ENCODE measurements at regions not wholly inside any gene's neighbourhood (a gene's known extent, or its start where the extent isn't known, plus 50 kb on each side); places are given as distances from the start of the nearest gene placed in this dataset.

GRCh38 chr10:35739998-35740397 lies 97.9 kb upstream of the FZD8 start:
- no peak for DNase-seq (ENCODE audit: low read depth, low spot score)
- in situ Hi-C loops (cut with HindIII; ENCODE audit: low pct_unique_long_range_greater_than_20kb, low sequenced_read_pairs) = no loop called here

DNA sequence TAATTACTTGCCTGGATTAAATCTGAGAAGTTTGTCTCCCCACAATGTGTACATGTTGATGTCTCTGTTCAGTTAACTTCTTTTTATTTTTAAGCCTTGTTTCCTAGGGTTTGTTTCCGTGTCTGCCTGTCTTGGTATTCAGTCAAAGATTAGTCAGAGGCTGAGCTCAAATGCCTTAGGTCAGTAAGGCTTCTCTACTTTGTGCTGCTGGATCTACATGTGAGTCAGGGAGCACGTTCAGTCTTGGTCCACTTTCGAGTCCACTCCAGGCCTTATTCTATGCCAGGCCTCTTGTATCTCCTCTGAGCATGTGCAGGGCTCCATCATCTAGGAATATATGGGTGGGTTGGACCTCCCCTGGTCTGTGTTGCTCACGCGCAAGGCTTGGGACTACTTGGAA lies 93.3 kb upstream of the FZD8 start:
- no peak for DNase-seq (ENCODE audit: low read depth, low spot score)
- in situ Hi-C loops (cut with HindIII; ENCODE audit: low pct_unique_long_range_greater_than_20kb, low sequenced_read_pairs) = no loop called here

- in situ Hi-C loops (cut with HindIII; ENCODE audit: low pct_unique_long_range_greater_than_20kb, low sequenced_read_pairs) = no loop called here
- DNase-seq (ENCODE audit: low read depth, low spot score) = no peak
Measured at GRCh38 chr10:35731828-35732227, 89.7 kb upstream of the FZD8 start.

- DNase-seq (ENCODE audit: low read depth, low spot score) = no peak
- in situ Hi-C loops (cut with HindIII; ENCODE audit: low pct_unique_long_range_greater_than_20kb, low sequenced_read_pairs) = no loop called here
Measured at GRCh38 chr10:35728341-35728740, 86.2 kb upstream of the FZD8 start.

DNA sequence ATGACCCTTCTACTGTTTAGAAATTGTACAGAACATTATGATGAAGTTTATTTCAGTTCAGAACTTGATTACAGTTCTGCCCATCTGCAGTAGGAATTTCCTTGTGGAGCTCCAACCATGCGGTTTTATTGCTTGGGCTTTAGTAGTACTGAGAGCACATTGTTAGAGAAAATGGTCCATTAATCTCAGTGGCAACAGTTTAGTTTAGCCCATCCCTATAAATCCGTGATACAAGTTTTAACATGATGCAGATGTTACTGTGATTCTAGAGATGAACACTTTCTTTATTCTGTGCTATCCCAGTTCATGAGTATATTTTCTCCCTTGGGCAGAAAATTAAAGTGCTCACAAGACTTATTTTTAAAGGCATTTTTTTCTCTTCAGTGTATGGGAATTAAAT lies 84.8 kb upstream of the FZD8 start:
- in situ Hi-C loops (cut with HindIII; ENCODE audit: low pct_unique_long_range_greater_than_20kb, low sequenced_read_pairs) = no loop called here

DNA sequence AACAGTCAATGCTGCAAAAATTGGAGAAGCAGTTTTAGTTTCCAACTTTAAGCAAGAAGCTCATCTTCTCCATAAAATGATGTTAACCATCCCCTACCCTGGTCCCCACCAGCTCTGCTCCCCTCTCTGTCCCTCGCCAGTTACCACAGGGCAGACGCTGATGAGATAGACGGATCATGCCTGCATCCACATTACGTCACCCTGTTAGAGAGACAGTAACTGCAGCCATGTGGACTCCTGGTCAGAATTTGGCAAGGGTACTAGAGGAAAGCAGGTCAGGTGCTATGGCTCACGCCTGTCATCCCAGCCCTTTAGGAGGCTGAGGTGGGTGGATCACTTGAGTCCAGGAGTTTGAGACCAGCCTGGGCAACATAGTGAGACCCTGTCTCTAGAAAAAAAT lies 81.9 kb upstream of the FZD8 start:
- in situ Hi-C loops (cut with HindIII; ENCODE audit: low pct_unique_long_range_greater_than_20kb, low sequenced_read_pairs) = no loop called here

More for the DNA sequence above, 84.8 kb upstream of the FZD8 start:
- no peak for DNase-seq (ENCODE audit: low read depth, low spot score)

DNA sequence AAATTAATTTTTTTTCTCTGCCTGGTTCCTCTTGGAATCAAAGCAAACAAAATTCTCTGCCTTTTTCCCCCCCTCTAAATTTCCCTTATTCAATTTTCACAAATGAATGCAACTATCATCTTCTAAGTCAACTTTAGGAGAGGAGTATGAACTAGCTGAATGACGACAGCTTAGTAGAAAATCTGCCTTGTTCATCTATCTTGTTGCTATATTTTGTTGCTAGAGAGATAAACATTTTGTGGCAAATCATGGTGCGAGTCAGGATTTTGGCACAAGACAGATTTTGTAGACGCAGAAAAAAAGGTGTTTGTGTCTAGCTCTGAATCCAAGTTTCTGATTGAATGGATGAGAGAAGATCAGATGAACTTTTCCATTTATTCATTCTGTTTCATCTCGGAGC lies 81.0 kb upstream of the FZD8 start:
- in situ Hi-C loops (cut with HindIII; ENCODE audit: low pct_unique_long_range_greater_than_20kb, low sequenced_read_pairs) = no loop called here
- no peak for DNase-seq (ENCODE audit: low read depth, low spot score)

More for the DNA sequence above, 81.9 kb upstream of the FZD8 start:
- no peak for DNase-seq (ENCODE audit: low read depth, low spot score)

GRCh38 chr10:35722636-35723035 lies 80.5 kb upstream of the FZD8 start:
- in situ Hi-C loops (cut with HindIII; ENCODE audit: low pct_unique_long_range_greater_than_20kb, low sequenced_read_pairs) = no loop called here

DNA sequence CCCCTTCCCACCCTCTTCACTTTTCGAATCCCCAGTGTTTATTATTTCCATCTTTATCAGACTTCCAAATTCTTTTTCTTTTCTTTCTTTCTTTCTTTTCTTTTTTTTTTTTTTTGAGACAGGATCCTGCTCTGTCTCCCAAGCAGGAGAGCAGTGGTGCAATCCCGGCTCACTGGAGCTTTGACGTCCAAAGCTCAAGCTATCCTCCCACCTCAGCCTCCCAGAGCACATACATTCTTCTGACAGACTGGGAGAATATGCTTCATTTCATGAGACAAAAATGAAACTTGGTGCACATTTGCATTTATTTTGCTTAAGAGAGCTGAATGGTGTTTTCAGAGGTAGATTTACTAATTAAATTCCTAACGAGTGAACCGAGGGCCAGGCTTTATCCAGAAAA lies 80.1 kb upstream of the FZD8 start:
- no peak for DNase-seq (ENCODE audit: low read depth, low spot score)
- in situ Hi-C loops (cut with HindIII; ENCODE audit: low pct_unique_long_range_greater_than_20kb, low sequenced_read_pairs) = no loop called here

More at GRCh38 chr10:35722636-35723035, 80.5 kb upstream of the FZD8 start:
- DNase-seq (ENCODE audit: low read depth, low spot score) = no peak

- no peak for DNase-seq (ENCODE audit: low read depth, low spot score)
- in situ Hi-C loops (cut with HindIII; ENCODE audit: low pct_unique_long_range_greater_than_20kb, low sequenced_read_pairs) = no loop called here
Measured at GRCh38 chr10:35720366-35720765, 78.3 kb upstream of the FZD8 start.

DNA sequence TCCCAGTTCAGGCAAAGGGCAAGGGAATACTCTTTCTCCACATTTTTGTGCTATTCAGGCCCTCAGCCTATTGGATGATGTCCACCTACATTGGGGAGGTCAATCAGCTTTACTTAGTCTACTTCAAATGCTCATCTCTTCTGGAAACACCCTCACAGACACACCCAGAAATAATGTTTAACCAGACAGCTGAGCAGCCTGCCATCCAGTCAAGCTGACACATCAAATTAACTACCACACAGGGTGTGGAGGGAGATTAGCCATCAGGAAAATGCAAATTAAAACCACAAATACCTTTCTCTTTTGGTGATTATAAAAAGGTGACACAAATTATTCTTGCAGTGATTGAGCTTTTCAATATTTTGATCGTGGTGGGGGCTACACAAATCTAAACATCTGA lies 74.7 kb upstream of the FZD8 start:
- no peak for DNase-seq (ENCODE audit: low read depth, low spot score)
- in situ Hi-C loops (cut with HindIII; ENCODE audit: low pct_unique_long_range_greater_than_20kb, low sequenced_read_pairs) = no loop called here

DNA sequence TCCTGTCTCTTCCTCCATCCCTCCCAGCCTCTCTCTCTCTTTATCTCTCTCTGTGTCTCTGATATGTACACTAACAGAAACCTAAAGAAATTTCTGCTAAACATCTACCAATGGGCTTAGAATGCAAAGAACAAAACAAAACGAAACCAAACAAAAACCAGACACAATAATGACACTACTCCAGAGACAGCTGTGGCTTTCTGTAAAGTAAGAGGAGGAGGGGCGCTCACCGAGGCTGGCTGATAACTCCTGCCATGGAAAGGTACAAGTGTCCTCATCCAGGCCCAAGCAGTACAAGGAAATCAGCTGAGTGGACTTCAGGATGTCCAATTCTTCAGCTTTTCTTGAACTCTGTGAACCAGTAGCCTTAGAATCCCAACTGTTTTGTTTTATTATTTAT lies 70.4 kb upstream of the FZD8 start:
- DNase-seq (ENCODE audit: low read depth, low spot score) = no peak
- in situ Hi-C loops (cut with HindIII; ENCODE audit: low pct_unique_long_range_greater_than_20kb, low sequenced_read_pairs) = no loop called here

DNA sequence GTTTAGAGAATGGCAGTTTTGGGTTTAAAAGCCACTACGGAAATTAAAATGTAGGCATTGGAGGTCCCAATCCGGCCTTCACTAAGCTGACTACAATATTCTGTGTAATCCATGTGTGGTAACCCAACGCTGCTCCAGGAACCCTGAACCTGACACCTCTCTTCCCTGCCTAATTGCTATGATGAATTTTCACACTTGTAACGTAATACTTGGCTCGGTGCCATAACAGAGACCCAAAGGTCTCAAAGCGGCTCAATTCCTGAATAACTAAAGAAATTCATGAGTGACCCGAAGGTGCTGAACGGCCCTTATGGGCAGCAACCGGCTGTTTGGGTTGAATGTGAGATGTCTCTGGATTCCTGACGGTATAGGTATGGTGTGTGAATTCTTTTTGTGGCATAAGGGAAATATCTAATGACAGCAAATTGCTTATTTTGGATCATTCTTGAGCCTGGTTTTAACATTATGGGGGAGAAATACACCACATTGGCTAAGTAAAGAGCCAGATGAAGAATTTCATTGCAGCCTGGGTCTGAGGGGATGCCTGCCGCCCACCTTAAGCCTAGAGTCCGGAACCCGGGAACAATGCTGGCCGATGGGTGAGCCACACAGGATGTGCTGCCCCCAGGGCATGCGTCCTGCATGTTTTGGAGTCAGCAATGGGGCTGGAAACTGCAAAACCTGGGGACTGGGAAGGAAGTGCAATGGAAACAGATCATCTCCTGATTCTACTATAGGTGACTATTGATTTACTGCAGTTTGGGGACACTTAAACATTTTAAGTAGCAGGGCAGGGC lies 69.7 kb upstream of the FZD8 start:
- in situ Hi-C loops (cut with HindIII; ENCODE audit: low pct_unique_long_range_greater_than_20kb, low sequenced_read_pairs) = no loop called here
- DNase-seq (ENCODE audit: low read depth, low spot score) = no peak

GRCh38 chr10:35707642-35708425 lies 65.7 kb upstream of the FZD8 start:
- DNase-seq (ENCODE audit: low read depth, low spot score) = no peak
- in situ Hi-C loops (cut with HindIII; ENCODE audit: low pct_unique_long_range_greater_than_20kb, low sequenced_read_pairs) = no loop called here

DNA sequence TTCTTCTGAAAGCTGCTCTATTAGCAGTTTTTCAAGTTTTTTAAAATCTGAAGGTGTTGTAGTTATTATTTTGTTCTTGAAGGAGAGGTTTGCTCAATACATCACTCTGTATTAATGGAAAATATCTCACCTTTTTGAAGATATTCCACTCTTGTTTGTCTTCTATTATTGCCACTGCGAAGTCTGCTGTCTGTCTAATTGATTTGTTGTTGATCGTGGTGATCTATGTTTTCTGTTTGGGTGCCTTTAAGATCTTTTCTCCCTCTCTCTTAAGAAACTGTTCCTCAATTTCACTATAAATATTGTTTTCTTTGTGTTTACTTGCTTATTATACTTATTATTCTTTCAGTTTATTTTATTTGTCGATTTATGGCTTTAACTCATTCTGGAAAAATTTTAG lies 64.9 kb upstream of the FZD8 start:
- DNase-seq (ENCODE audit: low read depth, low spot score) = no peak
- in situ Hi-C loops (cut with HindIII; ENCODE audit: low pct_unique_long_range_greater_than_20kb, low sequenced_read_pairs) = no loop called here

DNA sequence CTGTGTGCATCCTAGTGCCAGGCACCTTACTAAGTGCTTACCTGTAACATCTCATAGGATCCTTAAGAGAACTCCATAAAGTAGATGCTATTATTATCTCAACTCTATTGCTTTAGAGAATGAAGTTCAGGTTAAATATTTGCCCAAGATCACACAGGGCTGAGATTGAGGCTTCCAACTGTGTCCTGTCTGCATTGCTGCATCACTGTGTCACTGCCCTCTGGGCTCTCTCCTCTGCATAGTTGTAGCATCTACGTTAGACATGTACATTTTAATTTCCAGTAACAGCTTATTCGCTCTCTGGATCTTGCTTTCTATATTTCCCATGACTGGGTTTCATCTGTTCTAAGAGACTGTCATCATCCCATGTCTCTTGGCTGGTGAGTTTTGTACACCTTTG lies 63.6 kb upstream of the FZD8 start:
- in situ Hi-C loops (cut with HindIII; ENCODE audit: low pct_unique_long_range_greater_than_20kb, low sequenced_read_pairs) = no loop called here
- DNase-seq (ENCODE audit: low read depth, low spot score) = no peak

- DNase-seq (ENCODE audit: low read depth, low spot score) = no peak
- in situ Hi-C loops (cut with HindIII; ENCODE audit: low pct_unique_long_range_greater_than_20kb, low sequenced_read_pairs) = no loop called here
Measured at GRCh38 chr10:35705051-35705450, 63.0 kb upstream of the FZD8 start.

DNA sequence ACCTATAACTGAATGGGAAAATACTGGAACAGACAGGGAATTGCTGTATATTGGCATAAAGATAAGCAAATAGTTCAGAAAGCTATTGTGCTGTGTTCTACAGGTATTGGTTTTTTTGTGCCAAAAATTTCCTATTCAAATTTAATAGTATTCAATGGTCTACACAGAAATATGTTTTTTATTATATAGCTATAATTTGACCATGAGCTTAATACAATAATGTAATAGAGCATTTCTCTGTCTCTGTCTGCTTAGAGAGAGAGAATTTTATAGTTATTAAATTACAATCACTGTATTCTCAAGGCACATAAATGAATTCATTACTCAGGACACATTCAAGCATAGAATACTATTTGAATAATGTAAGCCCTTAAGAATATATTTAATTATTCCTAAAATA lies 62.3 kb upstream of the FZD8 start:
- in situ Hi-C loops (cut with HindIII; ENCODE audit: low pct_unique_long_range_greater_than_20kb, low sequenced_read_pairs) = no loop called here
- no peak for DNase-seq (ENCODE audit: low read depth, low spot score)

DNA sequence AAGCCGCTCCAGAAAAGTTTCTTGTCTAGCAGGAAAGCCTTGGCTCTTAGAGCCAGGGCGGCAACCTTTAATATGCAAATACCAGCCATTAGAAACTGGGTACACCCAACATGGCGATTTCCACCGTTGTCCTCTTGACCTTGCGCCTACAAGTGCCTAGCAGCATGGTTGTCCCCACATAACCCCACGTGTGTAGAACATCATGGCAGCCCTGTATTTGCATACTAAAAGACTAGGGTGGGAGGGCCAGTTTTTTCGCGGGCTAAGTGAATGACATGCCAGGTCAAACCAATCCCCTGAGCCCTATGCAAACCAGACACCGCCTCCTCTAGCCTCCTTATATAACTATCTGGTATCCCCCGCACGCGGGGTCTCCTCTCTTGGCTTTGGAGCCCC lies 58.4 kb upstream of the FZD8 start:
- in situ Hi-C loops (cut with HindIII; ENCODE audit: low pct_unique_long_range_greater_than_20kb, low sequenced_read_pairs) = no loop called here

More for the DNA sequence above, 58.4 kb upstream of the FZD8 start:
- DNase-seq (ENCODE audit: low read depth, low spot score) = no peak
